Thymus (tissue), 11 donors: ENCODE measurements at regions not wholly inside any gene's neighbourhood (a gene's known extent, or its start where the extent isn't known, plus 50 kb on each side); places are given as distances from the start of the nearest gene placed in this dataset.

ENCODE experiments used
- DNase-seq, 9 donors: peaks; one replicate each; pipeline ENCODE4 v3.0.0-alpha.2; 2013; ENCODE audit warnings: low spot score in 9 of 9, low read depth in 6 of 9, missing footprints in 1 of 9
- H3K27ac ChIP-seq, 2 donors: one replicate each; pipeline ENCODE4 v1.5.1; 2013; ENCODE audit warnings: control low read depth in 1 of 2, low read depth in 1 of 2, low read length in 1 of 2, mild to moderate bottlenecking in 1 of 2, moderate library complexity in 1 of 2
- H3K27me3 ChIP-seq, 2 donors: one replicate each; pipeline ENCODE4 v1.5.1; 2013; ENCODE audit warnings: low read length in 1 of 2; ENCODE audit not compliant: control insufficient read depth in 2 of 2, insufficient read depth in 1 of 2
- H3K36me3 ChIP-seq, 2 donors: one replicate each; pipeline ENCODE4 v1.5.1; 2013; ENCODE audit warnings: low read length in 1 of 2, mild to moderate bottlenecking in 1 of 2, moderate library complexity in 1 of 2; ENCODE audit not compliant: control insufficient read depth in 2 of 2, insufficient read depth in 2 of 2
- H3K4me1 ChIP-seq, 2 donors: one replicate each; pipeline ENCODE4 v1.5.1; 2013; ENCODE audit warnings: low read length in 2 of 2; ENCODE audit not compliant: control insufficient read depth in 2 of 2, insufficient read depth in 2 of 2
- H3K4me3 ChIP-seq, 2 donors: one replicate each; pipeline ENCODE4 v1.5.1; 2013; ENCODE audit warnings: low read length in 2 of 2, control low read depth in 1 of 2, mild to moderate bottlenecking in 1 of 2
- H3K9me3 ChIP-seq, 2 donors: one replicate each; pipeline ENCODE4 v1.5.1; 2013; ENCODE audit warnings: low read length in 1 of 2, mild to moderate bottlenecking in 1 of 2; ENCODE audit not compliant: control insufficient read depth in 2 of 2, insufficient read depth in 1 of 2
- WGBS: extraction: QIAGEN DNeasy Blood & Tissue Kit; methylation state at CpG from one replicate; pipeline ENCODE4 v1.1.7; 2013; 5-methylcytosine and 5-hydroxymethylcytosine counted together
- donor health status: healthy.

- no peaks in the 10 kb centered on the region for H3K4me1 ChIP-seq
- H3K9me3 ChIP-seq, result no peaks in the 10 kb centered on the region
- 93% methylated on average over 12 of the region's 12 CpGs for WGBS
- H3K36me3 ChIP-seq, result no peaks in the 10 kb centered on the region
- no peak for DNase-seq
- no peak overlapping the region for H3K4me3 ChIP-seq
- H3K27me3 ChIP-seq, result peaks cover 0 to 2% of the 10 kb centered on the region in 2 donors
- no peak overlapping the region for H3K27ac ChIP-seq
Observed at GRCh38 chr9:88672874-88673689, 138.1 kb downstream of the NXNL2 start.

GRCh38 chr9:88673886-88674285 lies 138.9 kb downstream of the NXNL2 start:
- no peak for DNase-seq
- 97% methylated on average over 2 of the region's 2 CpGs for WGBS
- no peak overlapping the region for H3K4me3 ChIP-seq
- H3K27ac ChIP-seq, result no peak overlapping the region
- H3K36me3 ChIP-seq, result no peaks in the 10 kb centered on the region
- no peaks in the 10 kb centered on the region for H3K9me3 ChIP-seq
- peaks cover 0 to 2% of the 10 kb centered on the region in 2 donors for H3K27me3 ChIP-seq
- no peaks in the 10 kb centered on the region for H3K4me1 ChIP-seq

GRCh38 chr9:88676644-88677043 lies 141.7 kb downstream of the NXNL2 start:
- no peaks in the 10 kb centered on the region for H3K9me3 ChIP-seq
- H3K4me3 ChIP-seq, result no peak overlapping the region
- DNase-seq, result no peak
- H3K27ac ChIP-seq, result no peak overlapping the region
- WGBS, result 97% methylated on average over 3 of the region's 3 CpGs
- no peaks in the 10 kb centered on the region for H3K4me1 ChIP-seq
- H3K36me3 ChIP-seq, result no peaks in the 10 kb centered on the region
- H3K27me3 ChIP-seq, result peaks cover 0 to 2% of the 10 kb centered on the region in 2 donors

GRCh38 chr9:88678008-88678407 lies 143.0 kb downstream of the NXNL2 start:
- H3K36me3 ChIP-seq, result no peaks in the 10 kb centered on the region
- peaks cover 0 to 2% of the 10 kb centered on the region in 2 donors for H3K27me3 ChIP-seq
- H3K4me1 ChIP-seq, result no peaks in the 10 kb centered on the region
- H3K9me3 ChIP-seq, result no peaks in the 10 kb centered on the region
- no peak for DNase-seq
- no peak overlapping the region for H3K4me3 ChIP-seq
- no peak overlapping the region for H3K27ac ChIP-seq
- WGBS, result 93% methylated on average over 2 of the region's 2 CpGs

- H3K4me3 ChIP-seq, result no peak overlapping the region
- H3K36me3 ChIP-seq, result no peaks in the 10 kb centered on the region
- no peak for DNase-seq
- no peak overlapping the region for H3K27ac ChIP-seq
- H3K27me3 ChIP-seq, result peaks cover 0 to 2% of the 10 kb centered on the region in 2 donors
- H3K9me3 ChIP-seq, result no peaks in the 10 kb centered on the region
- no peaks in the 10 kb centered on the region for H3K4me1 ChIP-seq
- WGBS, result 95% methylated on average over 4 of the region's 4 CpGs
Observed at GRCh38 chr9:88678431-88678830, 143.5 kb downstream of the NXNL2 start.

GRCh38 chr9:88680041-88680440 lies 145.1 kb downstream of the NXNL2 start:
- no peak overlapping the region for H3K27ac ChIP-seq
- H3K4me1 ChIP-seq, result no peaks in the 10 kb centered on the region
- H3K9me3 ChIP-seq, result no peaks in the 10 kb centered on the region
- no peak overlapping the region for H3K4me3 ChIP-seq
- no peak for DNase-seq
- H3K36me3 ChIP-seq, result no peaks in the 10 kb centered on the region
- H3K27me3 ChIP-seq, result peaks cover 0 to 2% of the 10 kb centered on the region in 2 donors
- WGBS, result 89% methylated on average over 5 of the region's 5 CpGs

GRCh38 chr9:88680505-88681160 lies 145.7 kb downstream of the NXNL2 start:
- Histone ChIP-seq H3K9me3 (no peaks in the 10 kb centered on the region), H3K27ac (no peak overlapping the region), H3K27me3 (peaks cover 0 to 2% of the 10 kb centered on the region in 2 donors), H3K36me3 (no peaks in the 10 kb centered on the region), H3K4me1 (no peaks in the 10 kb centered on the region), H3K4me3 (no peak overlapping the region)
- no peak for DNase-seq
- 93% methylated on average over 8 of the region's 8 CpGs for WGBS

- no peaks in the 10 kb centered on the region for H3K36me3 ChIP-seq
- peaks cover 0 to 2% of the 10 kb centered on the region in 2 donors for H3K27me3 ChIP-seq
- no peak overlapping the region for H3K4me3 ChIP-seq
- no peak for DNase-seq
- no peak overlapping the region for H3K27ac ChIP-seq
- WGBS, result 90% methylated on average over 8 of the region's 8 CpGs
- no peaks in the 10 kb centered on the region for H3K4me1 ChIP-seq
- H3K9me3 ChIP-seq, result no peaks in the 10 kb centered on the region
Observed at GRCh38 chr9:88681434-88681833, 146.5 kb downstream of the NXNL2 start.

- H3K27me3 ChIP-seq, result no peaks in the 10 kb centered on the region
- H3K4me3 ChIP-seq, result no peak overlapping the region
- DNase-seq, result no peak
- no peak overlapping the region for H3K27ac ChIP-seq
- H3K9me3 ChIP-seq, result no peaks in the 10 kb centered on the region
- H3K36me3 ChIP-seq, result no peaks in the 10 kb centered on the region
- 84% methylated on average over 12 of the region's 12 CpGs for WGBS
- no peaks in the 10 kb centered on the region for H3K4me1 ChIP-seq
Observed at GRCh38 chr9:88682431-88682831, 147.5 kb downstream of the NXNL2 start.
